ENCODE measurements at regions not wholly inside any gene's neighbourhood (a gene's known extent, or its start where the extent isn't known, plus 50 kb on each side); places are given as distances from the start of the nearest gene placed in this dataset.
"Not testable (repeated sequence)": the region's sequence is repeated elsewhere in the genome, so short reads cannot be mapped to it uniquely, and the experiment has no call there.

GRCh38 chr15:96166223-96167200 lies 164.0 kb upstream of the NR2F2 start:
- no peak for DNase-seq
- Histone ChIP-seq H3K4me3 (no peak overlapping the region), H3K27ac (peak overlapping the region in 1 of 5 donors; percentile 5), H3K4me1 (replicated peaks in 1 of 2) (no peaks in the 10 kb centered on the region), H3K9me3 (replicated peaks in 1 of 3) (no peaks in the 10 kb centered on the region), H3K36me3 (replicated peaks in 1 of 2) (no peaks in the 10 kb centered on the region), H3K27me3 (no peaks in the 10 kb centered on the region)
- no peak for TF ChIP-seq POLR2A (IDR thresholded peaks at IDR 0.05)
- TF ChIP-seq, protein P1, sequence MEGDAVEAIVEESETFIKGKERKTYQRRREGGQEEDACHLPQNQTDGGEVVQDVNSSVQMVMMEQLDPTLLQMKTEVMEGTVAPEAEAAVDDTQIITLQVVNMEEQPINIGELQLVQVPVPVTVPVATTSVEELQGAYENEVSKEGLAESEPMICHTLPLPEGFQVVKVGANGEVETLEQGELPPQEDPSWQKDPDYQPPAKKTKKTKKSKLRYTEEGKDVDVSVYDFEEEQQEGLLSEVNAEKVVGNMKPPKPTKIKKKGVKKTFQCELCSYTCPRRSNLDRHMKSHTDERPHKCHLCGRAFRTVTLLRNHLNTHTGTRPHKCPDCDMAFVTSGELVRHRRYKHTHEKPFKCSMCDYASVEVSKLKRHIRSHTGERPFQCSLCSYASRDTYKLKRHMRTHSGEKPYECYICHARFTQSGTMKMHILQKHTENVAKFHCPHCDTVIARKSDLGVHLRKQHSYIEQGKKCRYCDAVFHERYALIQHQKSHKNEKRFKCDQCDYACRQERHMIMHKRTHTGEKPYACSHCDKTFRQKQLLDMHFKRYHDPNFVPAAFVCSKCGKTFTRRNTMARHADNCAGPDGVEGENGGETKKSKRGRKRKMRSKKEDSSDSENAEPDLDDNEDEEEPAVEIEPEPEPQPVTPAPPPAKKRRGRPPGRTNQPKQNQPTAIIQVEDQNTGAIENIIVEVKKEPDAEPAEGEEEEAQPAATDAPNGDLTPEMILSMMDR (IDR thresholded peaks at IDR 0.05) = no peak
- 65 to 80% (median 77%) methylated on average over 15 of the region's 15 CpGs for WGBS, 4 donors
- intact Hi-C loops (cut with DNase I) = no loop called here

GRCh38 chr15:96170616-96170978 lies 159.9 kb upstream of the NR2F2 start:
- H3K9me3 ChIP-seq (replicated peaks in 1 of 3); H3K4me3 ChIP-seq; H3K27ac ChIP-seq; H3K36me3 ChIP-seq (replicated peaks in 1 of 2); intact Hi-C loops (cut with DNase I); H3K4me1 ChIP-seq (replicated peaks in 1 of 2); H3K27me3 ChIP-seq; DNase-seq: not testable (repeated sequence)
- 82 to 89% (median 87%) methylated on average over 2 of the region's 2 CpGs for WGBS, 4 donors

DNA sequence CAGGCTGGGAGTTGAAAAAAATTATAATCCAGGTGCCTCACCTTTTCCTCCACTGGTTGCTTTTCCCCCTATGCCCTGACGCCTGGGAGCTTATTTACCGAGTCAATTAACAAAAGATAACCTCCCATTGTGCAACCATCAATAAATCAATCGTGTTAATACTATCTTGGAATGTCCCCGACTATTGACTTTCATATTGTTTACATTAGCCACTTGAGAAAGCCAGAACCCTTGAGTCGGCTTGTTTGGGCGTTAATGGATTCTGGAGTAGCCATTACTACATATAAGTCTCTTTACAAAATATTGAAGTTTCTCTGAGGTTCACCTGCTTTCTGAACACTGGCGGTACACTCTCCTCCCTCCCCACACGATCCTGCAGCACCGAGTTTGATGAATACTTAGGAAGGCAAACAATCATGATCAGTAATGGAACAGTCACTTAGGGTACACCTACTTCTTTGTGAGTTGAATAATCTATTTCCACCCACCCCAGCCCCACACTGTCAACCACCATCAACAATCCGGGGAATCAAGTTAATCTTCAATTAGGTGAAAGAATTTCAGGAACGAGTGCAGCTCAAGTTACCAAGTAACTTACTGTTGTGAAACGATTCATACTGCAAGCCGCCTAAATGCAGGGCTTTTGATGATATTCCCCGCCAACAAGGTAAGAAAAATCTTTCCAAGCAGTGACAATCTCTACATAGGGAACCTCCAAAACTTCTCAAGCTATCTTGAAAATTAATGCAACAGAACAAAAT lies 159.3 kb upstream of the NR2F2 start:
- Histone ChIP-seq H3K27me3 (no peaks in the 10 kb centered on the region), H3K36me3 (replicated peaks in 1 of 2) (no peaks in the 10 kb centered on the region), H3K4me3 (no peak overlapping the region), H3K4me1 (replicated peaks in 1 of 2) (no peaks in the 10 kb centered on the region), H3K9me3 (replicated peaks in 1 of 3) (no peaks in the 10 kb centered on the region), H3K27ac (no peak overlapping the region)
- no peak for DNase-seq
- 71 to 76% (median 73%) methylated on average over 14 of the region's 14 CpGs for WGBS, 4 donors
- intact Hi-C loops (cut with DNase I) = no loop called here
- TF ChIP-seq, protein P1 (IDR thresholded peaks at IDR 0.05) = no peak
- no peak for TF ChIP-seq POLR2A (IDR thresholded peaks at IDR 0.05)

DNA sequence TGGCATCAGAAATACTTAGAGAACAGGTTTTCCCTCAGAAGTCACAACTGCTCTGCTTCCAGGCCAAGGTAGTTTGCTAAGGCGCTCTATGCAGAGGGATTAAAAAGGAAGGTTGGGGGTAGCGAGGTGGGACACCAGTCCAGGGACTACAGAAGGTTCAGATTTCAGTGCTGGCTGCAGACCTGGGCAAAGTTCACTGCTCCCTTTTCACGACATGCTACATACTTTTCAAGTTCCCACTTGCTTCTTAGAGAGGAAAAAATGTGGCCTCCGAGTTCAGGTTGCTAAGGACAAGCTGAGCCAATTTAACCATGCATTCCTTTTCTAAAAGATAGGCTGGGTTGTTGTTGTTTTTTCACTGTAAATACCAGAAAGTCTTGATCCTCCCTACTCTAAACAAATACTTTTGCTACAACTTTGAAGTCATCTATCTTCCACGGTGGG lies 158.6 kb upstream of the NR2F2 start:
- TF ChIP-seq, protein P1 (IDR thresholded peaks at IDR 0.05) = no peak

More for the DNA sequence above, 158.6 kb upstream of the NR2F2 start:
- Histone ChIP-seq H3K27me3 (no peaks in the 10 kb centered on the region), H3K27ac (no peak overlapping the region), H3K36me3 (replicated peaks in 1 of 2) (no peaks in the 10 kb centered on the region), H3K4me3 (no peak overlapping the region), H3K4me1 (replicated peaks in 1 of 2) (no peaks in the 10 kb centered on the region), H3K9me3 (replicated peaks in 1 of 3) (no peaks in the 10 kb centered on the region)
- intact Hi-C loops (cut with DNase I) = no loop called here
- WGBS, 4 donors = 66 to 72% (median 68%) methylated on average over 5 of the region's 5 CpGs
- no peak for DNase-seq
